NCI-H748 treated with DMSO at 0.1 percent for 48 hours (cell line): ENCODE measurements at regions not wholly inside any gene's neighbourhood (a gene's known extent, or its start where the extent isn't known, plus 50 kb on each side); places are given as distances from the start of the nearest gene placed in this dataset.
"Not testable (repeated sequence)": the region's sequence is repeated elsewhere in the genome, so short reads cannot be mapped to it uniquely, and the experiment has no call there.

Source experiments
- DNase-seq: peaks from one replicate; lab custom pipeline; 2025; lab: John Stamatoyannopoulos, UW

DNA sequence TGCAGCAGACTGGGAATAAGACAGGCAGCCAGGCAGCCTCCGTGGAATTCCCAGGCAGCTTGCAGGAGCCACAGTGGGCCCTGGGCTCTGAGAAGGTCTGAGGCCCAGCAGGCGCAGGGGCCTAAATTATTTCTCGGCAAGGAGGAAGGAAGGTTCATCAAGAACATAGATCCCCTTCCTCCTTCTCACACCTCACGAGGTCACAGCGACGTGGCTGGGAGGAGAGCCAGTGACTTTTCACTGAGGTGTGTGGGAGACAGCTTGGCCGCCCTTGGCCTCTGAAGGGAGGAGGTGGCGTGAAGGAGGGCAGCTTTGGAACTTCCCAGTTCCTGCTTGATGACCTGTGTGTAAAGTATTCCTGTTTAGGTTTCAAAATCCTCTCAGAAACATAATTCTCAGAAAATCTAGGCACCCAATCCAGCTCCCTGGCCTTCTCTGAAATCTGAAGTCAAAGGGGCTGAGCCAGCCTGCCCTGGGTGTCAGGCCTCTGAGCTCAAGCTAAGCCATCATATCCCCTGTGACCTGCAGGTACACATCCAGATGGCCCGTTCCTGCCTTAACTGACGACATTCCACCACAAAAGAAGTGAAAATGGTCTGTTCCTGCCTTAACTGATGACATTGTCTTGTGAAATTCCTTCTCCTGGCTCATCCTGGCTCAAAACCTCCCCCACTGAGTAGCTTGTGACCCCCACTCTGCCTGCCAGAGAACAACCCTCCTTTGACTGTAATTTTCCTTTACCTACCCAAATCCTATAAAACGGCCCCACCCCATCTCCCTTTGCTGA is 161.0 kb downstream of the ADRA2C start:
- DNase-seq: not testable (repeated sequence)

DNA sequence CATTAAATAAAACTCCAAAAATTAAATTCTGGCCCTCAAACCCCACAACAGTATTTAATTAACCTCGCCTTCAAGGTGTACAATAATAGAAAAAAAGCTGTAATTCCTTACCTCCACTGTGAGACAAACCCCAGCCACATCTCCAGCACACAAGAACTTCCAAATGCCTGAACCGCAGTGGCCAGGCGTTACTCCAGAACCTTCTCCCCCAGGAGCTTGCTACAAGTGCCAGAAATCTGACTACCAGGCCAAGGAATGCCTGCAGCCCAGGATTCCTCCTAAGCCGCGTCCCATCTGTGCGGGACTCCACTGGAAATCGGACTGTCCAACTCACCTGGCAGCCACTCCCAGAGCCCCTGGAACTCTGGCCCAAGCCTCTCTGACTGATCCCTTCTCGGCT is 163.2 kb downstream of the ADRA2C start:
- DNase-seq: not testable (repeated sequence)

DNA sequence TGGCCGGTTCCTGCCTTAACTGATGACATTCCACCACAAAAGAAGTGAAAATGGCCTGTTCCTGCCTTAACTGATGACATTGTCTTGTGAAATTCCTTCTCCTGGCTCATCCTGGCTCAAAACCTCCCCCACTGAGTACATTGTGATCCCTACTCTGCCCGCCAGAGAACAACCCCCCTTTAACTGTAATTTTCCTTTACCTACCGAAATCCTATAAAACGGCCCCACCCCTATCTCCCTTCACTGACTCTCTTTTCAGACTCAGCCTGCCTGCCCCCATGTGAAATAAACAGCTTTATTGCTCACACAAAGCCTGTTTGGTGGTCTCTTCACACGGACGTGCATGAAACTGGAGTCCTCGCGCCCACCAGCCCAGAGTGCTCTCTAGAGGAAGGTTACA is 166.5 kb downstream of the ADRA2C start:
- not testable (repeated sequence) for DNase-seq

DNA sequence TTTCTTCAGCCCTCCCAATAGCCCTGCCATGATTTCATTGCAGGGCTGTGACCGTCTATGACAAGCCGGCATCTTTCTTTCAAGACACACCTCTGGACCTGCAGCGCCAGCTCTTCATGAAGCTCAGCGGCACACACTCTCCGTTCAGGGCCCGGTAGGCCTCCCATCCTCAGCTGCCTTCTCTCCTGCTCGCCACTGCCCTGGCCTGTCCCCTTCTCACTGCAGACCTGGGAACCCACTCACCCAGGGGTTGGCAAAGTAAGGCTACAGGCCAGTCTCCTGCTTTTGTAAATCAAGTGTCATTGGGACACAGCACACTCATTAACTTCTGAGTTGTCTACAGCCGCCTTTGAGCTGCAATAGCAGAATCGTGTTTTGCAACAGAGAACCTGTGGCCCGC is 169.2 kb downstream of the ADRA2C start:
- DNase-seq: not testable (repeated sequence)

DNA sequence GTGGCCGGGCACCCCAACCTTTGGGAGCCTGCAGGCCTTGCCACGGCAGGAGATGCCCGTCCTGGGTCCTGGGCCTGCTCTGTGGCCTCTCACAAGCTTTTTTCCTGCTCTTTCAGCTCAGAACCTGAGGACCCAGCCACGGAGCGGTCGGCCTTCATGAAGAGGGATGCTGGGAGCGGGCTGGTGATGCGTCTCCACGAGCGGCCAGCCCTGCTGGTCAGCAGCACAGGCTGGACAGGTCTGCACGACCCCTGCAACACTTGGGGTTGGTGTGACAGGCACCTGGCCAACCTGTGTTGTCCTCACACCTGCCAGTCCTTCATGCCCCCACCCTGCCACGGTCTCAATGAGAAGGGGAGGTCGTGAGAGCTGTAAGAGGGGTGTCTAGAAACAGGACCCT is 170.0 kb downstream of the ADRA2C start:
- no peak for DNase-seq

DNA sequence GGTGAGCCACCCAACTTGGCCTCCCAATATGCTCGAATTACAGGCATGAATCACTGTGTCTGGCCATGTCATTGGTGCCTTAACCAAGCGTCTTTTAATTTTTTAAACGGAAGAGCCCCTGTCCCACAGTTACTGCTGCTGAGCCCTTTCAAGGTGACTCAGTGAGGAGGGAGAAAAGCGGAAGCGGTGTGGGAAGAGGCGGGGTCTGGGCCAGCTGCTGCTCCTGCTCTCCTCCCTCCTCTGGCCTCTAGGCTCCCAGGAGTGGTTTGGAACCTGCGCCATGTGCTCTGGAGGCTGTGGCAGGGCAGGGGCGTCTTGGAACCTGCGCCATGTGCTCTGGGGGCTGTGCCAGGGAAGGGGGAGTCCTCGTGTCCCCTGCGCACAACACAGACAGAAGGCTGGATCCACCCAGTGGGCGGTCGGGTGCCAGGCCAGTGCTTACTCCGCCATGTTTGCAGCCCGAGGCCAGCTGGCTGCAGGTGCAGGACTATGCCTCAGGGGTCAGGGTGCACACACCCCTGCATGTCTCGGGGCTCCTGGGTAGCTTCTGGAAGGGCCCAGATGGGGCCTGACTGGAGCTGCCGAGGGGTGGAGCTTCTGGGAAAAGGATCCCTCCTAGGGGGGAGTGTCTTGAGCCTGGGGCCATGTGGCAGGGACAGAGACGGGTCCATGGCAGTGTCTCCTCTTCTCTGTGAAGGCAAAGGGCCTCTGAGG is 171.8 kb downstream of the ADRA2C start:
- DNase-seq: not testable (repeated sequence)

DNA sequence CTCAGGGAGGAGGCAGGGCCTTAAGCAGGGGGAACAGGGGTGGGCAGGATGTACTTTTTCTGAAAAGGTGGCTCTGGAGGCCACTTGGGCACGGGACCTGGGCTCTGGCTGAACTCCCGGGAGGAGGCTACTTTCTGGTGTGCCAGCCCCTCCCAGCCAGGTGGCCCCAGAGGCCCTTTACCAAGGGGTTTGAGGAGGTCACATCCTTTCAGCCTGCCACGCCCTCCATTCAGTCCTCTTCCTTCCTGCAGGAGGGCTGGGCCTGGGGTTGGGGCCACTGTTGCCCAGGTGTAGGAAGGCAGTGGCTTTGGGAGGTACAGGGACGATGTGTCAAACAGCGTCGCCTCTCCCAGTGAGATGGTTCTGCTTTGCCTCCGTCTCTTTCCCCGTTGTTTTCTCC is 172.5 kb downstream of the ADRA2C start:
- DNase-seq: not testable (repeated sequence)

DNA sequence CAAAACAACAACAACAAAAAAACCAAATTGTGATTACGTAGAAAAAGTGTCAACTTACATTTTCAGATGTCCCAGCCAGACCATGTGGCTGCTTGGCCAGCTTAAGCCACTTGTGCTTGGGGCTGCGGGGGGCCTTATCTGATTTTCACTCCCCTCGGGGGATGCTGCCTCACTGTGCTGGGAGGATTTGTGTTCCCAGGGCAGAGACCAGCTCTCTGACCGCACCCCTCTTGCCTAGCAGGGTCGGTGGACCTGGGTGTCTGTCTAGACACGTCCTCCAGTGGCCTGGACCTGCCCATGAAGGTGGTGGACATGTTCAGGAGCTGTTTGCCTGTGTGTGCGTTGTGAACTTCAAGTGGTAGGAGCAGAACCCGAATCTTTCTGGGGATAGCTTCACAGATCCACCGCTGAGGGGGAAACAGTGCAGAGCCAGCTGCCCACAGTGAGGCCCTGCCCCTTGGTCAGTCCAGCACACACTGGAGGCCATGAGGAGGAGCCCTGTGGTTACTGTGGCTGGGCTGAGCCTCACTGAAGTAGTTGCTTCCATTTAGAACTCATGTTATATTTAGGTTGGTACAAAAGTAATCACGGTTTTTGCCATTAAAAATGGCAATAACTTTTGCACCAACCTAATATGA is 173.9 kb downstream of the ADRA2C start:
- DNase-seq: not testable (repeated sequence)

DNA sequence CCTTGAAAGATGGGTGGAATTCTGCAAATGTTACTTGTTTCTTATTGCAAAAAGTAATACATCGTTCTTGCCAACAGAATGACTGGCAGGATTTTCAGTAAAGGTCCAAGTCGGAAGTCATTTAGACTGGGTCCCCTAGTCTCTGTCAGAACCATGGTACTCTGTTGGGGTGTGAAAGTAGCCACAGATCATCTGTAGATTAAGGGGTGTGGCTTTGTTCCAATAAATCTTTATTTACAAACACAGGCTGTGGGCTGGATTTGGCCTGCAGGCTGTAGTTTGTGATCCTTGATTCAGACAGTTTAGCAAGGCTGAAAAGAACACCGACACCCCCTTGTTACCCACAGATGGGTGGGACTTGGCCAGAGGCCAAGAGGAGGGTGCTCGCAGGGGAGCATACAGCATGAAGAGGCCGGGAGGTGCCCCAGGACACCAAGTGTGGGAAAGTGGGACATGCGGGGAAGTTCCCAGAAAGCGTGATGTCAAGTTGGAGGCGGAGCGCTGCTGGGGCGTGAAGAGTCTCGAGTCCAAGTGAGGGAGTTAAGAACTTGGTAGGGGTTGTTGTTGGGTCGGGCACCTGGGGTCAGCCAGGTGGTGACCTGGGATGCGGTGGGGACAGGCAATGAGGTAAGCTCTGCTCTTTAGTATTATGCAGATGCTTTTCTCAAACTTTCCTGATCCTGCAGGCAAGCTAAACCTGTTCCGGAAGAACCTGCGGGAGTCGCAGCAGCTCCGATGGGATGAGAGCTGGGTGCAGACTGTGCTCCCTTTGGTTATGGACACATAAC is 175.7 kb downstream of the ADRA2C start:
- not testable (repeated sequence) for DNase-seq

DNA sequence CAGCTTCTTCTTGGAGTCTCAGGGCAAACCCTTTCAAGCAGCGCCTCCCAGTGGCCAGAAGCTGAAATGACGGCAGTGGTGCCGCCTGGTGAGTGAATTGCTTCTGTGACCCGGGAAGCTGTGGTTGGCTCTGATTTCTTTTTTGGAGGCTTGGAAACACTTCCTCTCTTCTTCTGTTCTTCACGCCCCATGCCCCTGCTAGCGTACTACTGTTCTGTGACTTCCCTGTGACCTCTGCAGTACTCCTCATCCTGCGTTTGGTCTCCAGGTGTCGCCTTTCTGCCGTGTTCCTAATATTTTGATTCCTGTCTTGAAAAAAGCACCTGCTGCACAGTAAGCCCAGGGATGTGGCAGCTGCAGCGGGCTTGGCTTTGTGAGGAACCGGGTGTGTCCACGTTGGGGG is 176.4 kb downstream of the ADRA2C start:
- not testable (repeated sequence) for DNase-seq

DNA sequence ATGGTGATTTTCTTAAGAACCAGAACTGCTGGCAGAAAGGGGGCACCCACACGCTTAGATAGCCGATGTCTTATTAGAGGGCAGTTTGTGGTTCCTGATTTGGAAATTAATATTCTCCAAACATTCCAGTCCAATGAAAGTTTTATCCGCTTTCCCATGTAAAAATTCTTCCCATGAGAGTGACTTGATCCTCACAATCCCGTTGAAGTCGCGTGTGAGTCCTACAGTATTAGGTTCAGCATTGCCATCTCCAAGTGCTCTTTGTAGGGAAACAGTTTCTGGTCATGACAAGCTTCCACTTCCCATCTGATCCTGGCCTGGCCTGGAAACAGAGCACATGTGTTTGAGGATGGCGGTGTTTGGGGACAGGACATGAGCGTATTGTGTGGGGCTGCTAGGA is 176.9 kb downstream of the ADRA2C start:
- not testable (repeated sequence) for DNase-seq

DNA sequence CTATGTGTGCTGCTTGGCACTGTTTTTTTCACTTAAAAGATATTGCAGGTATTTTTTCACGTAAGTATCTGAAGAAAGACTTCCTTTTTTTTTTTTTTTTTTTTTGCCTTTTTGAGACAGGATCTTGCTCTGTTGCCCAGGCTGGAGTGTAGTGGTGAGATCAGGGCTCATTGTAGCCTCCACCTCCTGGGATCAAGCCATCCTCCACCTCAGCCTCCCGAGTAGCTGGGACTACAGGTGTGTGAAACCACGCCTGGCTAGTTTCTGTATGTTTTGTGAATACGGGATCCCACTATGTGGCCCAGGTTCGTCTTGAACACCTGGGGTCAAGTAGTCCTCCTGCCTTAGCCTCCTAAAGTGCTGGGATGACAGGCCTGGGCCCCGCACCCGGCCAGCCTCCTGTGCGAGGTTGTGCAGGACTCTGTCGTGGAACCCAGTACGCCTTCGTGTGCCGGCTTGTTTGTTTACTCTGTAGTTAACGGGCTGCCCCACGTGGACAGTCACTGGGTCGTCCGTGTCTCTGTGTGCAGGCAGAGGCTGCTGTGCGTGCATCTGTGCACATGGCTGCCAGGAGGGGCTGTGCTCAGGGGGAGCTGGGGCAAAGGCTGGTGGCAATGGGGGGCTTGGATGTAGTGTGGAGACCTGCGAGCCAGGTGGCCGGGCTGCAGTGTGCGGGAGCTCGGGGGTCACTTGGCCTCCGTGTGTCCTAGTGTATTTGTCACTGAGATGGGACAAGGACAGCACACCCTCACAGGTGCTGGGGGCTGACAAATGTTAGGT is 179.5 kb downstream of the ADRA2C start:
- DNase-seq: no peak

DNA sequence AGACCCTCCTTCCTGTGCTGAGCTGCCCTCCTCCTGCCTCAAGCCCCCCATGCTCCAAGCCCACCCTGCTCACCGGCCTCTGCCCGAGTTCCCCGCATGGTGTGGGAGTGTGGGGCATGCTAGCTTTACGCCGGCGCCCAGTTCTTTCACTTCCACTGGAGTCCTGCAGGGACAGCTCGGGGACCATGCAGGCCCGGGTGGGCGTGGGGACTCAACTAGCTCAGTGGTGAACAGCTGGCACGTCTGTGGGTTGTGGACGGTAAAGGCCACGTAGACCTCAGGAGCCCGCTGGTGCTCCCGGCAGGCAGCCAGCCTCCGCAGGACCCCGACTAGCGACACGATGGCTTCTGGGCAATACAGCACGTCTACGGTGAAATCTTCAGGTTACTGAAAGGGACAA is 180.4 kb downstream of the ADRA2C start:
- not testable (repeated sequence) for DNase-seq

DNA sequence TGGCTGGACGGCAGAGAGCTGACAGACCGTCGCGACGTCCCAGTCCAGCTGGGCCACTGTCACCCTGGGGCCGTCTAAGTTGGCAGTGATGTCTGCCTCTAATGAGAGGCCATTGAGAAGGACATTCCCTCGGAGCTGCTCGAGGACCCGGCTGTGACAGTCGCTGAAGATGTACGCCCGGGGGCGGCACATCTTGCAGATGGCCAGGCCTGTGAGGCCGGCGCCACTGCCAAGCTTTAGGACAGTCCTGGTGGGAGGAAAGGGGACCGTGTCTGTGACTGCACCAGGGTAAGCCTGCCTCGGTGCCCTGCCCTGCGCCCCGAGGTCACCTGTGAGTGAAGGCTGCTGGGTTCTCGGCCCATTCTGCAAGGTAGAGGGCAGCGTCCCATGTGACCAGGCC is 181.6 kb downstream of the ADRA2C start:
- not testable (repeated sequence) for DNase-seq

DNA sequence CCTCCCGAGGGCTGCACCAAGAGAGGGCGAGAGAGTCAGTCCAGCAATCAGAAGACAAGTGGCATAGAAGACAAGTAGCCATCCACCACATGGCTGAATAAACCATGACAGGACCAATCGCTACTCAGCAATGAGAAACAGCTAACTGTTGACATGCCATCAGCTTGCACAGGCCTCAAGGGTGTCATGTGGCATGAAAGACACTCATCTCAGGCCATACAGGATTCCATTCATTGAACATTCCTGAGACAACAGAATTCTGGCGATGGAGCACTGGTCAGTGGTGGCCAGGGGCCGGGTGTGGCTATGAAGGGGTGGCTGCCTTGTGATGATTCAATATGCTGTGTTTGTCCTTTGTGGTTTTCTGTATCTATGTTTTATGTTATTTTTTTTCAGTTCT is 182.0 kb downstream of the ADRA2C start:
- DNase-seq: not testable (repeated sequence)

DNA sequence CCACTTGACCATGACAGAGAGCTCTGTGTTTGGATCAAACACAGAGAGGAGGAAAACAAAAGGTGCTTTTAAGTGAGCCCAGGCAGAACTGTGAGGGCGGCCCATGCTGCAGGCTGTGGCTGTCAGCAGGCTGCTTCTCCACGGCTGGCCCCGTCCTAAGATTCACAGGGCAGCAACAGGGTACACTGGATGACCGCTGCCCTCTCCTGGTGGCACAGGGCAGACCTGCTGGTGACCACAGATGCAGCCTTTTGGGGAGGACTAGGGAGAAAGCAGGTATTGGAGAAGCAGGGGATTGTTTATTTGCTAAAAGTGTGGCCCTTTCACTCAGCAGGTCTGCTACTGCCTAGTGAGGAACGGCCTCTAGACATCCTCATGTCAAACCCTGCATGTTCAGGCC is 183.7 kb downstream of the ADRA2C start:
- not testable (repeated sequence) for DNase-seq

DNA sequence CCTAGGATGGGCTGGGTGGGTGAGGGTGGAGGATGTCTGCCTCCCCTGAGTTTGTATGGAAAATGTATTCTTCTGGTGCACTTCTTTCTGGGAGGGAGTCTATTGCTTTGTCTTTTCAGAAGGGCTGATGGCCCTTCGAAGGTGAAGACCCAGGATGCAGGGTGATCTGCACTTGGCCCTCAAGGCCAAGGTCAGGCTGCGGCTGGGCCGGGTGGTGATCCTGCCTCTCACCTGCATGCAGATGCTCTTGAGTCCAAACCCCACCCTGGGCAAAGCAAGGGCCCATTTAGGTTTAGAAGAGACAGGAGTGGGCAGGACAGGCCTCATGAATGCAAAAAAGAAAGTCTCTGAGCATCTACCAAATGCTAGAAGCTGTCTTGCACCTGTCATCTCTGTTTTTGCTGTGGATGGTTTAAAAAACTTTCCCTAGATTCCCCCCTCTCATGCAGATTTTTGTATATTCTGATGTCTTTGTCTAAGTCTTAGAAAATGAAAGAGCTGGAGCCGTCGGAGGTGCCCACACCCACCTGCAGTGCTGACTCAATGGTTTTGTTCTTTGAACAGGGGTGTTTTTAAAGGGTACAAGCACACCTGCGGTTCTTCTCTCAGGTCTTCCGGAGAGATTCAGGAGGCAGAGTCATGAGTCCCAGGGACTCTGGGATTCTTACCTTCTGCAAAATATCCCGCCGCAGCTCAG is 186.4 kb downstream of the ADRA2C start:
- not testable (repeated sequence) for DNase-seq

DNA sequence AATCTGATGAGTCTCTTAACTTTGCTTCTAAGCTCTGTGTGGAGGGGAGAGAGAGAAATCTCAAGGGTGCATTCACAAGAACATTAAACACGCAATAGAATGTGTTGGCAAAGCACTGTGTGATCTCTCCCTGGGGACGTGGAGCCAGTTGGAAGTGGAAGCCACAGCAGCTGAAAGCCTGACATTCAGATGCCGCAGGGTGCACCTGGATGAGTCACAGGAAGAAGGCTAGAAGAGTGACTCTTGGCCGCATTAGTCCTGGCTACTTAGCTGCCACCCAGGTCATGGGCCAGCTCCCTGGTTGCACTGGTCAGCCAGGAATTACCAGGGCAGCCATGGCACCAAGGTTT is 186.9 kb downstream of the ADRA2C start:
- DNase-seq: not testable (repeated sequence)

DNA sequence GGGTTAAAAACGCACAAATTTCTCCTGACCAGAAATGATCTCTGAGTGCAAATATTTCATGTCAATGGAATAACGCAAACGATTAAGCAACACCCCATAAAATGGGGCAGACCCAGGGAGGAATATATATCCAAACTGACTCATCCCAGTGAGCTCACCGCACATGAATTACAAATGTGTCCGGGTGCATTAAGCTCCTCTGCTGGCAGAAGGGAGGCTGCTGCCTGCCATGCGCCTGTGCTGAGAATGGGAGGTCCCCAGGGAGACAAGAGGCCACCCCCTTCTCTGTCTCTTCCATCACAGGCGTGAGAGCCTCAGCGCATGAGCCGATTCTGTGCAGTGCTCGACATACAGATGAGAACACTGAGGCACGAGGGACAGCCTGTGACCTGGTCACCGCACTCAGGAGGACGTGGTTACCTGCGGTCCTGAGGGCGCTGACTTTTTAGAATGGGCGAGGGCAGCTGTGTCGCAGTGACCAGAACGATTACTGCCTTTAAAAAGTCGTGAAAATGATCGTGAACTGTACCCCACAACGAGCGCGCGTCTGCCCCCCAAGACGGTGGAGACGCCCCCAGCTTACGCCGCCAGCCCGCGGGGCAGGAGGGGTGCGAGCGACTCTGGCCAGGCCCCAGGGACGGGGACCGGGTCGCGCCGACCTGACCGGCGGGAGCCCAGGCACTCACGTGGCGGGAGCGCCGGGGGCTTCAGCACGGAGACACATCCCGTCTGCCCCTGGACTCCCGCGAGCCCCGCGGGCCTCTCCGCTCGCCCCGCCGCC is 188.5 kb downstream of the ADRA2C start:
- DNase-seq: not testable (repeated sequence)
